ENCODE measurements at regions not wholly inside any gene's neighbourhood (a gene's known extent, or its start where the extent isn't known, plus 50 kb on each side); places are given as distances from the start of the nearest gene placed in this dataset.

GRCh38 chr5:73339711-73340110 lies 108.9 kb downstream of the FOXD1 start:
- Histone ChIP-seq H3K9me1 (ENCODE audit: insufficient read depth, low read length) (no peaks in the 10 kb centered on the region; the same call in 1 of the 2 replicates), H3K23ac (ENCODE audit: low read depth, low read length) (no peak overlapping the region), H2BK20ac (ENCODE audit: low read depth, low read length) (no peak overlapping the region), H3K36me3 (ENCODE audit: control insufficient read depth, insufficient read depth, low read length) (no peaks in the 10 kb centered on the region), H2BK15ac (ENCODE audit: low read depth, low read length) (no peak overlapping the region), H3K27me3 (ENCODE audit: control insufficient read depth, insufficient read depth, low read length) (peaks cover 9% of the 10 kb centered on the region; the same call in 1 of the 2 replicates), H2AFZ (replicated peaks; ENCODE audit: low read length, poor library complexity) (no peak overlapping the region), H2AK5ac (ENCODE audit: low read depth, low read length) (no peak overlapping the region), H4K5ac (ENCODE audit: low read depth, low read length) (no peak overlapping the region), H4K8ac (ENCODE audit: low read depth in 2 of 2, low read length in 2 of 2) (no peak overlapping the region), H3K4me3 (ENCODE audit: insufficient read depth, low read depth, low read length) (no peak overlapping the region), H3K79me1 (ENCODE audit: low read depth in 1 of 2, low read length in 2 of 2) (no peaks in the 10 kb centered on the region), H2BK5ac (ENCODE audit: low read depth, low read length, poor library complexity, severe bottlenecking) (no peak overlapping the region), H3K4me1 (ENCODE audit: control insufficient read depth, insufficient read depth, low read length) (peaks cover 14% of the 10 kb centered on the region), H3K9me3 (ENCODE audit: control insufficient read depth, insufficient read depth, low read length) (peaks cover 6% of the 10 kb centered on the region), H3K56ac (ENCODE audit: extremely low read depth, insufficient read depth, low read length) (no peak overlapping the region), H3K9ac (ENCODE audit: low read depth, low read length) (no peak overlapping the region), H3K4me2 (ENCODE audit: low read depth, low read length) (no peak overlapping the region), H2AK9ac (replicated peaks; ENCODE audit: low read depth, low read length, poor library complexity) (no peak overlapping the region), H3K18ac (ENCODE audit: low read depth, low read length) (no peak overlapping the region), H3K27ac (ENCODE audit: insufficient read depth, low read length) (no peak overlapping the region), H3K4ac (ENCODE audit: low read depth, low read length) (no peak overlapping the region), H3K14ac (replicated peaks; ENCODE audit: low read depth, low read length) (no peak overlapping the region), H2BK120ac (ENCODE audit: low read depth, low read length) (no peak overlapping the region), H4K20me1 (ENCODE audit: insufficient read depth, low read length) (no peaks in the 10 kb centered on the region), H4K91ac (ENCODE audit: insufficient read depth, low read depth, low read length) (no peak overlapping the region)
- POLR2A ChIA-PET (ENCODE audit: unreplicated experiment), result no interaction called here
- no peak for ATAC-seq (ENCODE audit: low read depth)
- intact Hi-C loops (cut with micrococcal nuclease) (no loop called here), dilution Hi-C loops (cut with HindIII; ENCODE audit: low sequenced_read_pairs, unreplicated experiment) (no loop called here), in situ Hi-C loops (cut with MboI; ENCODE audit: low sequenced_read_pairs) (no loop called here)
- TF ChIP-seq ELK1 (IDR thresholded peaks at IDR 0.05; ENCODE audit: borderline replicate concordance, low read depth, low read length) (no peak), RCOR1 (IDR thresholded peaks at IDR 0.05; ENCODE audit: insufficient replicate concordance, low read length) (no peak), RFX5 (IDR thresholded peaks at IDR 0.05; ENCODE audit: low read depth, low read length) (no peak), MAZ (IDR thresholded peaks at IDR 0.05; ENCODE audit: borderline replicate concordance, low read depth, low read length) (no peak), RAD21 (IDR thresholded peaks at IDR 0.05; ENCODE audit: low read length) (no peak), NFE2L2 (IDR thresholded peaks at IDR 0.05; ENCODE audit: low read depth, low read length) (no peak), POLR2A (IDR thresholded peaks at IDR 0.05; ENCODE audit: low read depth, low read length) (no peak), SMC3 (IDR thresholded peaks at IDR 0.05; ENCODE audit: low read depth, low read length) (no peak), CHD1 (IDR thresholded peaks at IDR 0.05; ENCODE audit: low read depth, low read length) (no peak), MAFK (IDR thresholded peaks at IDR 0.05; ENCODE audit: low read depth, low read length) (no peak), FOS (IDR thresholded peaks at IDR 0.05; ENCODE audit: low read depth, low read length) (no peak)
- no peak for DNase-seq
- no TSS peak for BruUV-seq (replicated peaks)
- WGBS, 2 experiments (ENCODE audit: extremely low coverage in 2 of 2, insufficient read length in 1 of 2), result 100% methylated on average over 1 of the region's 4 CpGs; no CpG with 5 or more reads in 1 of the 2 experiments
- CTCF ChIA-PET, result no interaction called here

All from IMR-90 (cell line).